Astrocyte (in vitro differentiated cells and primary cell): ENCODE measurements at regions not wholly inside any gene's neighbourhood (a gene's known extent, or its start where the extent isn't known, plus 50 kb on each side); places are given as distances from the start of the nearest gene placed in this dataset.

ENCODE experiments used
- CTCF ChIP-seq: IDR thresholded peaks from 2 replicates; pipeline ENCODE4 v1.5.1; 2011; ENCODE audit warnings: low read depth, mild to moderate bottlenecking, inconsistent platforms, low read length, moderate library complexity; ENCODE audit not compliant: insufficient read depth
- EZH2 ChIP-seq: IDR thresholded peaks from 2 replicates; pipeline ENCODE4 v1.6.1; 2012; ENCODE audit warnings: mild to moderate bottlenecking, low read length, inconsistent platforms; ENCODE audit not compliant: insufficient read depth

- TF ChIP-seq CTCF: no peak
- no peak for TF ChIP-seq EZH2
Observed at GRCh38 chr6:119838043-119838442, 488.5 kb upstream of the MAN1A1 start.
